GM11168 (cell line): ENCODE measurements at regions not wholly inside any gene's neighbourhood (a gene's known extent, or its start where the extent isn't known, plus 50 kb on each side); places are given as distances from the start of the nearest gene placed in this dataset.

Experiments used
- in situ Hi-C: fragments of 300-500 bp; cut with MboI; formaldehyde crosslinking; loops from one replicate; pipeline ENCODE4 v1.12.0; 2022; ENCODE audit warnings: low sequenced_read_pairs; ENCODE audit not compliant: unreplicated experiment

- in situ Hi-C loops, result no loop called here
Measured at GRCh38 chr2:55973673-55974072, 50.1 kb upstream of the EFEMP1 start.

DNA sequence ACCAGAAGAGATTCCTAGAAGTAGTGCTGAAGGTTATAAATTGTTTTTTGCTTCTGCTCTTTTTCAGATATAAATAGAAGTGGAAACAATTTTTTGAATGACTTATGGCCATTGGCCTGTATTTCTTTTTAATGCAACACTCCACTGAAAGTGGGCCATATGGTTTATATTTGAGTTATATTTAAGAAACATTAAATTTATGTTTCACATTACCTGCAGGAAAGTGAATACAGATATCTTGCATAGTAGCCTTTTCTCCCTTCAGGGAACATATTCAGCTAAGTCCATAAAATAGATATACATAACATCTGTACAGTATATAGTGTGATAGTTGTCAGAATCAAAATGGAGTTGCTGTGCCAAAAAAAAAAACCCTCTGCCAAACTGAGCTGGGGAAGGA, 53.1 kb upstream of the EFEMP1 start:
- in situ Hi-C loops, result no loop called here

- in situ Hi-C loops, result no loop called here
Measured at GRCh38 chr2:55985406-55985805, 61.8 kb upstream of the EFEMP1 start.

DNA sequence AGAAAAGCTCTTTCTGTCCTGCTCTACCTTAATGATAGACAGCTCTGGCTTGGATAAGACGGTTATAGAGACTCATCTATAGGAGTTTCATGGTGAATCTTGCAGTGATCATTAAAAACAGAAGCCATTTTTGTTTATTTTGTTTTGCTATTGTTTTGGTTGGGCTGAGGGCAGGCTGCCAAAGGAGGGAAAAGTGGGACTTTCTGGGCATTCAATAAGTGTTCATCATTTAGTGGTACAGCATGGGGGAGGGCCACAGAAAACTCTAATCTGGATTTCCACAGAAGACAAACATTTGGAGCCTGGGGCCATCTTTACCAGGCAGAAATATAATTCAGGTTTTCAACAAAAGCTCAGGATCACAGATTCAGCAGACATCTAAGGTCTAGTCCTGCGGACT, 62.4 kb upstream of the EFEMP1 start:
- in situ Hi-C loops, result no loop called here

DNA sequence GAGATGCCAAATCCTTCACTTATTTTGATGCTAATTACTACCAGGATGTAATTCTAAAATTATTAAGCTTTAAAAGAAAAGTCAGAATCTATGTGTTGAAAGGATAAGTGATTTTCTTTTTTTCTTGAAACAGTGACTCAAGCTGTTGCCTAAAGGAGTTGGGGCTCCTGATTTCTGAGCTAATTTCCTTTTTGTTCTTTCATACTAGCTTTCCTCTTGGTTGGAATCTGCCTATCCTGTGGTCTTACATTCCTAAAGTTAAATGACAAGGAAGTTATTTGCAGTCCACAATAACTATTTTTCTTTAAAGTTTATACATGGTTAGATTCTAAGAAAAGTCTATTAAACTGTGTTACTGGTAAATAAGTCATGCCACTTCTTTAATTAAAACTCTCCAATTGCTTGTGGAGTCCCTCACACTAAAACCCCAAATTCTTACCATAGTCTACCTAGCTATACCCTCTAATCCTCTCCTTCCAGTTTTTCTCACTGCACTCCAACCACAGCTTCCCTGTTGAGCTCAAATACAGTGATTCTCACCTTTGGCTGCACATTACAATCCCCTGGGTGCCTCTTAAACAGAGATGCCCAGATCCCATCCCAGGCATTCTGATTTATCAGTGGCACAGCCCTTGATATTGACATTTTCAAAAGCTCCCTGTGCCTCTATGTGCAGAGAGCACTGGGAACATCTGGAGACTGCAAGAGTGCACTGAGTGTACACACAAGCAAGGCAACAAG, 63.3 kb upstream of the EFEMP1 start:
- in situ Hi-C loops, result no loop called here

GRCh38 chr2:55989405-55989804, 65.8 kb upstream of the EFEMP1 start:
- in situ Hi-C loops, result no loop called here

DNA sequence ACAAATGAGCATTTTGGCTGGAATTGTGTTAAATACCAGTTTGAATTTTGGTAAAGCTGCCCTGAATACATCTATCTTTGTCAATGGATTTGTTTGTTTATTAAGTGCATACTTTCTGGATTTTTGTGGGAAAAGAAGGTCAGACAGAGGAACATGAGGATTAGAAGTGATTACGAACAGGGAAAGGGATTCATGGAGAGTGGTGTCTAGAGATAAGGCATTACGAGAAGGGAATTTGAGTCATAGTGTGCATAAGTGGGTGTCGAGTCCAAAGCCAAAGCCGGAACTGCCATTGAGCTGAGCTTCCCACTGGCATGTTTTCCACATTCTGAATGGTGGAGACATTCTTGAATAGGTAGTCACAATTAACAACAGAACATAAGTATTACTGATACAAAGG, 68.9 kb upstream of the EFEMP1 start:
- in situ Hi-C loops, result no loop called here

DNA sequence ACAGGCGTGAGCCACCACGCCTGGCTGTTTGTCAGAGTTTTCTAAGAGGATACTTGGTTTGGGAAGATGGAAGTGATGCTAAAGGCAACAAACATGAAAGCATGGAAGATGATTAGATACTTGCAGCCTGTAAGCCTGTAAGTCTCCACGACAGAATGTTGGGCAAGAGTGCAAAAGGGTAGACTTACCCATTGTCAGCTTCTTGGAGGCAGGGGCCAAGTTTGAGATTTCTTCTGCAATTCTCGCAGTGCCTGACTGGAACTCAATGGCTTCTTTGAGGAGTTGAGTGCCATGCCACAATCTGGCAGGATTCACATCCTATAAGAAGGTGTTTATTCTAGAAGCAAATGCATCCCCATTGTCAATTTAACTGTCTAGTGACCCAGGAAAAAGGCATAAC, 70.1 kb upstream of the EFEMP1 start:
- in situ Hi-C loops, result no loop called here

GRCh38 chr2:55995211-55995610, 71.6 kb upstream of the EFEMP1 start:
- in situ Hi-C loops, result no loop called here

DNA sequence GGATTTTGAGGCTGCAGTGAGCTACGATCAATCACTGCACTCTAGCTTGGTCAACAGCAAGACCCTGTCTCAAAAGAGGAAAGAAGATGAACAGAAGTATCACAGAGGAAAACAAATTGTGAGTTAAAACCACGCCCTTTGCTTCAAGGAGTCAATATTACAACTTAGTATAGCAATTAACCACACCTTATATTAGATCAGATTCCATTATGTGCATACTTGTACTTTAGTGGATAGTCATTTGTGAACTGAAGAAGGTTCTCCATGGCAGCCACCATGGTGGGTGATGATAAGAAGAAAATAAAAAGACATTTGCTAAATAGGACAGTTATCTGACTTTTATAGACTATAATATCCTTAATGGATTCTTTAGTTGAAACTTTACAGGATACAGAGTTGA, 72.3 kb upstream of the EFEMP1 start:
- in situ Hi-C loops, result no loop called here

DNA sequence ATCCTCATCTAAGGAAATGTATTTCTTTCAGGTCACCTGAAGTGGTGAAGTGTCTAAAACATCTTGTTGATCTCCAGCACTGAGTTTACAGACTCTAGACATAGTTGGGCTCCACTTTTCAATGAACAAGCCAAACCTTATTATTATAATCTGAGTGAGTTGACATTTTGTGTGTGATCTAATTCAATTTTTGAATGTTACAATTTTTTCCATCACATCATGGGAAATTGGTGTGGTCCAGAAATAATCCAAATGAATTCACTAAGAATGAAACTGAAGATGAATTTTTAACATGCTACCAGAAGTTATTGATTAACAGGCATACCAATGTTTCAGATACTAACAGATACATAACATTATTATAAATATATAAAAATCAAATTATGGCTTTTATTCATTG, 75.6 kb upstream of the EFEMP1 start:
- in situ Hi-C loops, result no loop called here

DNA sequence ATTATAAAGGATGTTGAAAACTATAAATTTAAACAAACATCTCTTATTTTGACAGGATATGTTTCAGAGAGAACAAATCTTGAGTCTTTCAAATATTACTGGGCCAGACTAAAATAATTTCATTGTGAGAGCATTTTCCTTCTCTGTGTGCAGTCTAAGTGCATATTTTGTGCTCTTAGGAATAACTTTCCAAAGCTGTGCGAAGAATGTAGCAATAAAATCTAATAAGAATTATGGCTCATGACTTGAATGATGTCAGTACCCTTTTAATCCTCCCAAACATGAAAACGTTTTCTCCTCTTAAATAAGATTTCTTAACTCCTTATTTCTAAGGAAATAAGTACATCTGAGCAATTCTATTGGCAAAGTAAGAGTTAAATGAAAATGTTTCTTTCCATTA, 76.2 kb upstream of the EFEMP1 start:
- in situ Hi-C loops, result no loop called here

DNA sequence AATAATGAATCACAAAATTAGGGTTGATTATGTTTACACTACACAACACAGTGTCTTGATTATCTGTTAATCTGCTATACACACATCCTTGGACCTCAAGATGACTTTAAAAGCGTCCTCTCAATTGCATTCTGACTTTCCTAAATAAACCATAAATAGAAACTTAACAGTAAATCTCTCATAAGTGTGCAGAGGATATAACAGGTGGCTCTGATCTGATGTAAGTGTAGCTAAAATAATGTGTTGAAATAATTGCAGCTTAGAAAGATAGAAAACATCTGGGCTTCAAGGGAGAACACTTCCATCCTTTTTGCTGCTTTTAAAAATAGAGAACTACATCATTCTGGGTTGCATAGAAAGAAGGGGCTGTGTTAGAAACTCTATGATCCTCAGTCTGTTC, 78.4 kb upstream of the EFEMP1 start:
- in situ Hi-C loops, result no loop called here

GRCh38 chr2:56008661-56009431, 85.3 kb upstream of the EFEMP1 start:
- in situ Hi-C loops, result no loop called here

- in situ Hi-C loops, result no loop called here
Measured at GRCh38 chr2:56009758-56010458, 86.3 kb upstream of the EFEMP1 start.

- in situ Hi-C loops, result no loop called here
Measured at GRCh38 chr2:56011624-56012023, 88.0 kb upstream of the EFEMP1 start.

DNA sequence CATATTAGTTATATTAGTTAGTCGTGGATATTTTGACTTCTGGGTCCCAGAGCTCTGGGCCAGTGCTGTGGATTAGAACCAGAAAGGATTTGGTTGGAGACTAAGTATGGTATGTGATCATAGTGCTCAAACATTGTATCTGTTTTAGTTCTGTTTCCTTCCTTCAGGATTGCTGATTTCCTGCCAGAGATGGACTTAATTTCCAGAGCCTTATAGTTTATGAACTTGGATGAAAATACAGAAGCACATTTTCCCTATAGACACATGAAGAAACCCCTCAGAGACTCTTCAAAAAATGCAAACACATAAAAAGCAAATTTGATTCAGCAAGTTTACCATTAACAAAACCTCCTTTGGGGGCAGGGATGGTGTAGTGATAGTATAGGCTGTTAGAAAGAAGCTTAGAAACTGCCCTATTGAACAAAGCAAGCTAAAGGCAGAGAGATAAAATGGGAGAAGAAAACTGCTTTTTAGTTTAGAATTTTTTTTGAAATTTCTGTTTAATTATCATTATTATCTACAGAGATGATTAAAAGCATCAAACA, 88.7 kb upstream of the EFEMP1 start:
- in situ Hi-C loops, result no loop called here

DNA sequence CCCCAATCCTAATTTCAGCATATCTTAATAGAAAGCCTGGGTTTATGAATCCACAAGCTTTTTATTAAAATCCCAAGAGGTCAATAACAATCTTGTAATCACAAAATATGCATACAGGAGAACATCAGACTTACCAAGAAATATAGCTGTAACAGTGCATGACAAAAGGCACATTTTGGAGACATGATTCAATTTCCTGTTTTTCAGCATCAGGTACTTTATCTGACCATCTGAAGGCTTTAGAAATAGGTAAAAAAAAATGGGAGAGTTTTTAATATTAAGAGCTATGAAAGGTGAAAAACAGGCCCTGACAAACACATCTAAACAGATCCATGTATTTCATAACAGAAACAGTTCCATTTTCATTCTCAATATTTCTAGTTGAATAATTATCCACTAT, 89.9 kb upstream of the EFEMP1 start:
- in situ Hi-C loops, result no loop called here

DNA sequence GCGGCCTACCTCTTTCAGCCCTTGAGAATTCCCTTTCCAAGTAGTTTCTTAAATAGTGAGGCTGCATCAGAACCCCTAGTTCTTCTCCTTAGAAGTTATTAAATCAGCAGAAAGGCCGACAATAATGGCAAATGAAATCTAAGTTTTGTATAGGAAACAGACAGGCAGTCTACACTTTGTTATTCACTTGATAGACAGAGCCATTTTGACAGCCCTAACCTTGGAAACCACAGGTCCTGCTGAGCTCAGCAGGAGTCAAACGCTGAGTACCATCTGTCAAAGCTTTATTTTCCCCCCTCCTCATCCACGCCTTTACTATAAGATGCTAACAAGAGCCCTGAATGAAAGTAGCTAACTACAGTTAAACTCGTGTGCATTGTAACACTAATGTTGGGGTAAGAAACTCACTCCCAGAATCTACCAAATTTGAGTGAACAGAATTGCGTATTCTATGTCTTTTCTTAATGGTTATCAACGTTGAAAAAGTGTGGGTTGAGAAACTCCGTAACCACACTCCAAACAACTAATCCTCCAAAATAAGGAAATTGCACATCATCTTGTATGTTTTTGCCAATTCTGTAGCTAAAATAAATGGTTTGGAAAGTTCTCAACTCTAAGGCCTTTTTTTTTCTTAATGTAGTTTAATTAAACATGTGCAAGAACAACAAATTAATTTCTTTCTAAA, 90.6 kb upstream of the EFEMP1 start:
- in situ Hi-C loops, result no loop called here

DNA sequence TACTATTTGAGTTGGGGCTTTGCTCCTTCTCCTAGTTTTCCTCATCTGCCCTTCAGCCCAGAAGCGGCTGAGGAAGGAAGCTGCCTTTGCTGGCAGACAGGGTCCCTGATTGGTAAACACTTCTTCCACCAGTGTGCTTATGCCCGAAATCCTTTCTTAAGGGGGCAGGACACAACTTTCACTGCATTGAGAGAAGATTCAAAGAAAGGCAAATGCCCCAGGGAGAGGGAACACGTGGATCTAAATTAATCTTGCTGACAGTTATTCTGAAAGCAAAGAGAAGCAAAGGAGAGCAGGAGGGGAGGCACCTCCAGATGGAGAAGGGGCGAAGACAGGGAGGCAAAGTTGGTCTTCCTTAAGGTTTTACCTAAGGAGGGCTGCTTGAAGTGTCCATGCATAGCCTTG, 92.1 kb upstream of the EFEMP1 start:
- in situ Hi-C loops, result no loop called here
